Ishikawa (cell line): ENCODE measurements at regions not wholly inside any gene's neighbourhood (a gene's known extent, or its start where the extent isn't known, plus 50 kb on each side); places are given as distances from the start of the nearest gene placed in this dataset.

Source experiments
- FOXM1 ChIP-seq: IDR thresholded peaks from 2 replicates; pipeline ENCODE4 v1.6.1; 2012; ENCODE audit warnings: low read depth, borderline replicate concordance
- NFIC ChIP-seq: IDR thresholded peaks from 2 replicates; pipeline ENCODE4 v1.6.1; 2012
- RAD21 ChIP-seq: IDR thresholded peaks from 2 replicates; pipeline ENCODE4 v1.6.1; 2012; ENCODE audit warnings: low read depth
- TAF1 ChIP-seq: IDR thresholded peaks from 2 replicates; pipeline ENCODE4 v1.6.1; 2012; ENCODE audit warnings: low read depth, mild to moderate bottlenecking
- TCF12 ChIP-seq: IDR thresholded peaks from 2 replicates; pipeline ENCODE4 v1.6.1; 2012; ENCODE audit warnings: low read depth
- TEAD4 ChIP-seq: IDR thresholded peaks from 2 replicates; pipeline ENCODE4 v1.6.1; 2012
- YY1 ChIP-seq: IDR thresholded peaks from 2 replicates; pipeline ENCODE4 v1.6.1; 2012; ENCODE audit warnings: low read depth
- TF ChIP-seq, protein P1 (sequence below): IDR thresholded peaks from 2 replicates; pipeline ENCODE4 v1.6.1; 2012
- TF ChIP-seq, protein P2 (sequence below): IDR thresholded peaks from 2 replicates; pipeline ENCODE4 v1.6.1; 2012

DNA sequence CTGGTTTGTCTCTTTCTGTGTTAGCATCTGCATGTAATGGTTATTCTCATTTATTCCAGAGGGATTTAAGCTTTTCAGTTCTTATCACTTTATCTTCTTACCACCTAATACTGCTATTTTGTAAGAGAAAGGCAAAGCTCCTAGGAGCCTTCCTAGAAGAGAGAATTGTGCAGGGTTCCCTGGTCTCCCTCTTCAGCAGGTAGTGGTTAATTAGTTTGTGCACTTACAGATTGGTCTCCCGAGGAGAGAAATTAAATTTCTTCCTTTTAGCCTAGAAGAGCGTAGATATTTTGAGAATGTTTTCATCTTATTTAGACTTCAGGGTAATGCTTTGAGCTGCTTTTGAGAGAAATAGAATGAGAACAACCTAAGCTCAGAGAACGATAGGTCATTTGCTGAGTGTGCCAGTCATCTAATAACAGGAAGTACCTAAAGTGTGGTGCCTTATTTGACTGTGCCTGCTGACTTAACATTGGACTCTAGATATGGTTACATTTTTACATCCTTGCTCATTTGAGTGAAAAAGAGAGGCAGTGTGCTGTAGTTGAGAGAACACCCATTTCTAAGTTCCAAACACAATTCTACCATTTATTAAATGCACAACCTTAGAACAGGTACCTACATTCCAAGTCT, 651.4 kb downstream of the STK39 start:
- TF ChIP-seq, protein P1, sequence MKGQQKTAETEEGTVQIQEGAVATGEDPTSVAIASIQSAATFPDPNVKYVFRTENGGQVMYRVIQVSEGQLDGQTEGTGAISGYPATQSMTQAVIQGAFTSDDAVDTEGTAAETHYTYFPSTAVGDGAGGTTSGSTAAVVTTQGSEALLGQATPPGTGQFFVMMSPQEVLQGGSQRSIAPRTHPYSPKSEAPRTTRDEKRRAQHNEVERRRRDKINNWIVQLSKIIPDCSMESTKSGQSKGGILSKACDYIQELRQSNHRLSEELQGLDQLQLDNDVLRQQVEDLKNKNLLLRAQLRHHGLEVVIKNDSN = no peak
- TF ChIP-seq TAF1 (no peak), TEAD4 (no peak), TCF12 (no peak), NFIC (no peak), YY1 (no peak), RAD21 (no peak), FOXM1 (no peak)
- TF ChIP-seq, protein P2, sequence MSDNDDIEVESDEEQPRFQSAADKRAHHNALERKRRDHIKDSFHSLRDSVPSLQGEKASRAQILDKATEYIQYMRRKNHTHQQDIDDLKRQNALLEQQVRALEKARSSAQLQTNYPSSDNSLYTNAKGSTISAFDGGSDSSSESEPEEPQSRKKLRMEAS = no peak
